Peyer's patch (tissue), 4 donors: ENCODE measurements at regions not wholly inside any gene's neighbourhood (a gene's known extent, or its start where the extent isn't known, plus 50 kb on each side); places are given as distances from the start of the nearest gene placed in this dataset.

Experiments used
- CTCF ChIP-seq, 6 experiments: fragments of 450-650 bp in 4 of 6; fragments of 200-600 bp in 2 of 6; sonication (generic) in 1 of 6; IDR thresholded peaks; one replicate each; pipeline ENCODE4 v1.5.1; 2017 to 2019; ENCODE audit warnings: antibody characterized with exemption in 6 of 6, mild to moderate bottlenecking in 3 of 6, moderate library complexity in 1 of 6
- POLR2A ChIP-seq, 2 donors: fragments of 450-650 bp; IDR thresholded peaks; one replicate each; pipeline ENCODE4 v1.5.1; 2017; ENCODE audit warnings: antibody characterized with exemption in 2 of 2, mild to moderate bottlenecking in 2 of 2, moderate library complexity in 2 of 2

DNA sequence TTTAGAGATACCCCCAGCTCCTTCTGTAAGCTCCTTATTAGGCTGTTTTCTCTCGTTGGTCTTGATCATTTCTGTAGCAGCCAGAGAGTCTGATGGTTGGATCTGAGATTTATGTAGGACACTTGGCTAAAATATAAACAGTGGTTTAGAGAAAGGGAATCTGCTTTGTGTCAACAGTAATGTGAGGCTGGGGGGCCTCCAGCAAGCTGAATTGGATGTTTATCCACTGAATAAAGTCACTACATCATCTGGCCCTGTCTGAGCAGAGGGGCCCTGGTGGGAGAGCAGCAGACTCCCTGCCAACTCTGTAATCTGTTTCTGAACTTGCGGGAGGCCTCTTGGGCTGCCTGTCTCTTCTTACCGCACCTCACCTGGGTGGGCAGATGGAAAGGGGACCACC is 328.5 kb upstream of the PLET1 start:
- no peak for TF ChIP-seq POLR2A (IDR thresholded peaks at IDR 0.05)
- no peak for TF ChIP-seq CTCF (IDR thresholded peaks at IDR 0.05)
